ENCODE measurements at regions not wholly inside any gene's neighbourhood (a gene's known extent, or its start where the extent isn't known, plus 50 kb on each side); places are given as distances from the start of the nearest gene placed in this dataset.

- FAIRE-seq (no peak), DNase-seq (ENCODE audit: low spot score) (peak; percentile 50)
These were observed 346.6 kb downstream of the TBC1D4 start for GRCh38 chr13:75135325-75135825.

DNA sequence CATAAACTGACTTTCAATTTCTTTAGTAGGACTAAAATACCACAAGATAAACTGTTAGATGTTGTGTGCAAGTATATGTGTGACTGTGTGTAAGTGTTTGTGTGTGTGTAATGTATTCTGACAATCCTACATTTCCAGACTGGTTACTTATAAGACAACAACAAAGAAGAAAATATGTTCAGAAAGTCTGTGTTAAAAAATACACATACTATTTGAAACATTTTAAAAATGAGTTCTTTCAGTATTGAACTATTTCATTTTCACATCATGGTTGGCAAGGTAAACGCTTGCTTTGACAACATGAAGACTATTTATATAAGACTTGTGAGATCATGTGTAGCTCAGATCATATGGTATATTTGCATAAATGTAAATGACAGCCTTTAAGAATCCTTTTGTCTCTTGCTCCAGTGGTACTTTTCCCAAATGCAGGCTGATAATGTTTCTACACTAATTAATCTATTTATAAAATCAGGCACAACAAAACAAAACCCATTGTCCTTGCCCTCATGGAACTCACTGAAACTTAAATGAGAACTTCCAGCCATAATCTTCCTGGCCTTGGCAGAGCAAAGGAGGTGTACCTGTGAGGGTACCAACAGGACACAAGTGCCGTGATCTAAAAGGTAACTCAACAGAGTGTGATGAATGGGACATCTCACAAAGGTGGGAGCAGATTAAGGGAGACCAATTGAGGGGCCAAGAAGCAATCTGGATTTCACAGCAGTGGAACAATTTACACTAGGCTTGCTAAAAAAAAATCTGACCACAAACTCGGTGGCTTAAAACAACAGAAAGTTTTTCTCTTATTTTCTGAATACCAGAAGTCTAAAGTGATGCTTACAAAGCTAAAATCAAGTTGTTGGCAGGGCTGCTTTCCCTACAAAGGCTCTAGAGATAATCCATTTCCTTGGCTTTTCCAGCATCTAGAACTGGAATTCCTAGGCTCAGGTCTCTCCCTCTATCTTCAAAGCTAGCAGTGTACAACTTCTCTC, 349.0 kb downstream of the TBC1D4 start:
- no peak for DNase-seq (ENCODE audit: low spot score)
- no peak for FAIRE-seq

- DNase-seq (ENCODE audit: low spot score): no peak
- no peak for FAIRE-seq
These were observed 352.6 kb downstream of the TBC1D4 start for GRCh38 chr13:75129331-75129730.

DNA sequence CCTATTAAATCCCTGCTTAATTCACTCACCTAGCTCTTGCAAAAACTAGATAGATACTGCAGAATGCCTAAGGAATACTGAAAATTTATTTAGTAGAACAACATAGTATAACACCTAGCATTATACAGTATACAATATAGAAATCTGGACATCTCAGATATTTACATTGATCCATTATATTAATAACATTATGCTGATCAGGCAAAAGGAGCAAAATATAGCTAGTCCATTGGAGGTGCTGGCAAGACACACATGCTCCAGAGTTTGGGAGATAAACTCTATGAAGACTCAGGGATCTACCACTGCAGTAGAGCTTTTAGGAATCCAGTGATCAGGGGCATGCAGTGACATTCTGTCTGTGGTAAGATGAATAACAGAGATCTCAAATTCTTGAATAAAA, 357.6 kb downstream of the TBC1D4 start:
- no peak for DNase-seq (ENCODE audit: low spot score)
- no peak for FAIRE-seq

DNA sequence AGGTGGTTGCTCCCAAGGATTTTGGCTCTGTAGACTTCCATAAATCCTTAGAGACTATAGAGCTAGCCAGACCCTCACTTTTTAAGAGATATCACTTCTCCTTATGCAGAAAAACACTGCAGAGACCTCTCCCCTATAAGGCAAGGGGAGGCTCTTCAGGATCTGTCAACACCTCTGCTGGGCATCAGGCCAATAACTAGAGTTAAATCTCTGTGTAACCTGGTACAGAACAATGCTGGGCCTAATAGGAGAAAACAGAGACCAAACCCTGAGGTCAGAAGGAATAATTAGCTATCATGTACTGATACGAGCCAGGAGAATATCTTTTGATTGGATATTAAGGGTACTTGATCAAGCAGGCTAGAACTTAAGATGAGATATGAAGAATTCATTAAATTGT, 358.5 kb downstream of the TBC1D4 start:
- FAIRE-seq: no peak
- no peak for DNase-seq (ENCODE audit: low spot score)

GRCh38 chr13:75120085-75120484, 361.9 kb downstream of the TBC1D4 start:
- no peak for FAIRE-seq
- no peak for DNase-seq (ENCODE audit: low spot score)

GRCh38 chr13:75115171-75115570, 366.8 kb downstream of the TBC1D4 start:
- FAIRE-seq: no peak
- no peak for DNase-seq (ENCODE audit: low spot score)

GRCh38 chr13:75103976-75104375, 378.0 kb downstream of the TBC1D4 start:
- no peak for FAIRE-seq
- no peak for DNase-seq (ENCODE audit: low spot score)

- FAIRE-seq: no peak
These were observed 379.8 kb downstream of the TBC1D4 start for GRCh38 chr13:75102001-75102716.

GRCh38 chr13:75101348-75101747, 380.6 kb downstream of the TBC1D4 start:
- DNase-seq (ENCODE audit: low spot score) (no peak), FAIRE-seq (no peak)

More at GRCh38 chr13:75102001-75102716, 379.8 kb downstream of the TBC1D4 start:
- peak; percentile 3 for DNase-seq (ENCODE audit: low spot score)

- DNase-seq (ENCODE audit: low spot score) (no peak), FAIRE-seq (no peak)
These were observed 389.8 kb downstream of the TBC1D4 start for GRCh38 chr13:75092143-75092542.

- no peak for FAIRE-seq
These were observed 390.3 kb downstream of the TBC1D4 start for GRCh38 chr13:75091718-75092117.

GRCh38 chr13:75090872-75091615, 390.9 kb downstream of the TBC1D4 start:
- DNase-seq (ENCODE audit: low spot score): no peak
- FAIRE-seq: no peak

More at GRCh38 chr13:75091718-75092117, 390.3 kb downstream of the TBC1D4 start:
- no peak for DNase-seq (ENCODE audit: low spot score)

GRCh38 chr13:75088915-75089314, 393.1 kb downstream of the TBC1D4 start:
- FAIRE-seq: no peak

GRCh38 chr13:75079226-75079625, 402.7 kb downstream of the TBC1D4 start:
- FAIRE-seq: no peak
- no peak for DNase-seq (ENCODE audit: low spot score)

More at GRCh38 chr13:75088915-75089314, 393.1 kb downstream of the TBC1D4 start:
- no peak for DNase-seq (ENCODE audit: low spot score)

DNA sequence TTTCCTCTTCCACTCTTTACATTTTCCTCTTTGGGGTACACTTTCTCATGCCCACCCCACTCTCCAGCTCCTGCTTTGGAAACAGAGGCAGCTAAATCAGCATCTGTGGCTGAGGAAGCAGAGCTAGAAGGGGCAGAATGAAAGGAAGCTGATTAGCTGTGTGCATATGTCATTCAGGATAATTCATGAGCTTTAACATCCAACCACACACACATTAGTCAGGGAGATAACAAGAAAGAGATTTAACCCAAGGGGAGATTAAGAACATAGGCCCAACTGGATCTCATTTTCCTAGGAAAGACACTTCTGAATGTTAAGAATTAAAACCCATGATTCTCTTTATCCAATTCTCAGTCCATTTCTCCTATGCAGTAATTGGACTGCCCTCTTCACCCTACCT, 405.5 kb downstream of the TBC1D4 start:
- DNase-seq (ENCODE audit: low spot score): no peak
- FAIRE-seq: no peak

GRCh38 chr13:75073786-75074185, 408.2 kb downstream of the TBC1D4 start:
- no peak for FAIRE-seq
- DNase-seq (ENCODE audit: low spot score): no peak

- DNase-seq (ENCODE audit: low spot score): no peak
- FAIRE-seq: no peak
These were observed 409.1 kb downstream of the TBC1D4 start for GRCh38 chr13:75072891-75073290.

GRCh38 chr13:75072368-75072767, 409.6 kb downstream of the TBC1D4 start:
- FAIRE-seq (no peak), DNase-seq (ENCODE audit: low spot score) (no peak)

- no peak for FAIRE-seq
These were observed 410.2 kb downstream of the TBC1D4 start for GRCh38 chr13:75071796-75072195.

GRCh38 chr13:75071395-75071794, 410.6 kb downstream of the TBC1D4 start:
- no peak for FAIRE-seq

More at GRCh38 chr13:75071796-75072195, 410.2 kb downstream of the TBC1D4 start:
- no peak for DNase-seq (ENCODE audit: low spot score)

More at GRCh38 chr13:75071395-75071794, 410.6 kb downstream of the TBC1D4 start:
- no peak for DNase-seq (ENCODE audit: low spot score)

Measured in urothelium cell line (cell line).